ENCODE measurements at regions not wholly inside any gene's neighbourhood (a gene's known extent, or its start where the extent isn't known, plus 50 kb on each side); places are given as distances from the start of the nearest gene placed in this dataset.

DNA sequence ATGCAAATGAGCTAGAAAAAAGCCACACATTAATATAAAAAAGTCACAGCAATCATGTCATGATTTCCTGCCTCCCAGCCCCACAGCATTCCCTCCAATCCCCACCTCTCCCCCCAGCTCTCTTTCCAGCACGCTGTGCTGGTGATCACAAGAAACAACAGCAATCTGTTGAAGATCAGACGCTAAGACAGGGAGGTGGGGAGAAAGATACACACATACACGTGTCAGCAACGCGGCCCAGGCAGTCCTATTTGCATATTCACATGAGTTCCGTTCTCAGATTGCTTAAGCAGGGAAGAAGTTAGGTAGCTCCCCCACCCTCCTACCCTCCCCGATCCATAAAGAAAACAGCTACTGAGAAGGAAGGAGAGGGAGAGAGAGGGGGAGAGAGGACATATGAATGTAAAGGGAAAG is 405.5 kb upstream of the PSMD7 start:
- no peak overlapping the region for H3K9ac ChIP-seq (ENCODE audit: control insufficient read depth, extremely low read depth, insufficient read depth, low read length)
- H3K9me1 ChIP-seq (ENCODE audit: control insufficient read depth, extremely low read depth, insufficient read depth, low read length): no peaks in the 10 kb centered on the region
- H3K27ac ChIP-seq (ENCODE audit: control insufficient read depth, insufficient read depth, low read length): no peak overlapping the region
- FAIRE-seq (no peak), DNase-seq (ENCODE audit: low read depth, low spot score) (no peak)
- no peaks in the 10 kb centered on the region for H3K36me3 ChIP-seq (ENCODE audit: control insufficient read depth in 2 of 2, extremely low read depth in 1 of 2, insufficient read depth in 2 of 2, low read length in 2 of 2)
- H2AFZ ChIP-seq (ENCODE audit: control insufficient read depth, low read length): peak overlapping the region; percentile 36
- H3K4me3 ChIP-seq (ENCODE audit: control insufficient read depth in 2 of 3, extremely low read depth in 1 of 3, insufficient read depth in 2 of 3, low read depth in 1 of 3, low read length in 3 of 3): no peak overlapping the region
- H3K4me1 ChIP-seq (ENCODE audit: control insufficient read depth, extremely low read depth, insufficient read depth, low read length): no peaks in the 10 kb centered on the region
- H4K20me1 ChIP-seq (ENCODE audit: control insufficient read depth, extremely low read depth, insufficient read depth, low read length): no peaks in the 10 kb centered on the region
- TF ChIP-seq EZH2 (IDR thresholded peaks at IDR 0.05; ENCODE audit: low read length): no peak
- TF ChIP-seq, protein P1, sequence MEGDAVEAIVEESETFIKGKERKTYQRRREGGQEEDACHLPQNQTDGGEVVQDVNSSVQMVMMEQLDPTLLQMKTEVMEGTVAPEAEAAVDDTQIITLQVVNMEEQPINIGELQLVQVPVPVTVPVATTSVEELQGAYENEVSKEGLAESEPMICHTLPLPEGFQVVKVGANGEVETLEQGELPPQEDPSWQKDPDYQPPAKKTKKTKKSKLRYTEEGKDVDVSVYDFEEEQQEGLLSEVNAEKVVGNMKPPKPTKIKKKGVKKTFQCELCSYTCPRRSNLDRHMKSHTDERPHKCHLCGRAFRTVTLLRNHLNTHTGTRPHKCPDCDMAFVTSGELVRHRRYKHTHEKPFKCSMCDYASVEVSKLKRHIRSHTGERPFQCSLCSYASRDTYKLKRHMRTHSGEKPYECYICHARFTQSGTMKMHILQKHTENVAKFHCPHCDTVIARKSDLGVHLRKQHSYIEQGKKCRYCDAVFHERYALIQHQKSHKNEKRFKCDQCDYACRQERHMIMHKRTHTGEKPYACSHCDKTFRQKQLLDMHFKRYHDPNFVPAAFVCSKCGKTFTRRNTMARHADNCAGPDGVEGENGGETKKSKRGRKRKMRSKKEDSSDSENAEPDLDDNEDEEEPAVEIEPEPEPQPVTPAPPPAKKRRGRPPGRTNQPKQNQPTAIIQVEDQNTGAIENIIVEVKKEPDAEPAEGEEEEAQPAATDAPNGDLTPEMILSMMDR (optimal IDR thresholded peaks at IDR 0.05 in 1 of 3, IDR thresholded peaks at IDR 0.05 in 1 of 3, conservative IDR thresholded peaks at IDR 0.05 in 1 of 3; ENCODE audit: extremely low read depth in 1 of 3, insufficient read depth in 2 of 3, low read length in 3 of 3): no peak
- no peaks in the 10 kb centered on the region for H3K9me3 ChIP-seq (ENCODE audit: control insufficient read depth, low read depth, low read length)
- dilution Hi-C loops (cut with MboI; ENCODE audit: extremely low pct_ligation_motif_present, low sequenced_read_pairs): no loop called here
- no peak overlapping the region for H3K4me2 ChIP-seq (ENCODE audit: control insufficient read depth, extremely low read depth, insufficient read depth, low read depth, low read length)
- no peaks in the 10 kb centered on the region for H3K27me3 ChIP-seq (ENCODE audit: control insufficient read depth, extremely low read depth, insufficient read depth, low read length)
- H3K79me2 ChIP-seq (ENCODE audit: control insufficient read depth, insufficient read depth, low read length): no peaks in the 10 kb centered on the region

DNA sequence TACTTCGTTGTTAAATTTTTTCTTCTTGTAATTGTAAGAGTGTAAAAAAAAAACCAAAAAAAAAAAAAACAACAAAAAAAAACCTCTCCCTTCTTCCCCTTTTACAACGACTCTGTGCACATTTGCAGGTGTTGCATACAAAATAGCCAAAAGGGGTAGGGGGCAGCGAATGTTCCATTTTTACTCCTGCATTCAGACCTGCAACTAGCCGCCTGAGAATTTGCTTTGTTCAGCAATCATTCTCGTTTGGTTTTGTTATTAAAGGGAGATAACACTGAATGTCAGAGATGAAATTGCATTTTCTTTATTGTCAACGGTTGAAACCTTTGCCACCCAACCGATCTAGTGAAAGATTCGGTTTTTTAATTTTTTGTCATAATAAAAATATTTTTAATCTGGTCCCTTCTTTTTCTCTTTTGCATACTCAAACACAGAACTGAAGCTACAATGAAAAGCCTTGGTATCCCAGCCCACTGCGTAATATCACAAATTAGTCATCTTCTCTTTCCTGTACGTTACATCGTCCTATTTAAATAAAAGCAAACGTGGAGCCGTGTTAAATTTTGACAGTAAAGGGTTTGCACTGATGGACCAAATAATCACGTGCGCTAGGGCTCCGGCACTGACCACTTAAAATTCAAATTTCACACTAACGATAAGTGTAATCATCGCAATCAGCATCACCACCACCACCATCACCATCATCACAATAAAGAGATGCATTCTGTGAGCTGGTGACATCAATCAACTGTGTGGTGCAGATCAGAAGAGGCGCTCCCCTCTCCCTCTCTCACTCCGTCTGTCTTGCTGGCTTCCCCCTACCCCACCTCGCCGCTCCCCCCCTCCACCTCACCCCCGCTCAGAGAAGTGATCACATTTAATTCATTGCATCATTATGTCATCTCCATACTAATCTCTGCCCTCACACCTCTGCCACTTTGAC is 406.2 kb upstream of the PSMD7 start:
- Histone ChIP-seq H3K9ac (ENCODE audit: control insufficient read depth, extremely low read depth, insufficient read depth, low read length) (no peak overlapping the region), H3K36me3 (ENCODE audit: control insufficient read depth in 2 of 2, extremely low read depth in 1 of 2, insufficient read depth in 2 of 2, low read length in 2 of 2) (no peaks in the 10 kb centered on the region), H3K79me2 (ENCODE audit: control insufficient read depth, insufficient read depth, low read length) (no peaks in the 10 kb centered on the region), H3K4me1 (ENCODE audit: control insufficient read depth, extremely low read depth, insufficient read depth, low read length) (no peaks in the 10 kb centered on the region), H2AFZ (ENCODE audit: control insufficient read depth, low read length) (no peak overlapping the region), H3K9me3 (ENCODE audit: control insufficient read depth, low read depth, low read length) (no peaks in the 10 kb centered on the region), H3K4me3 (ENCODE audit: control insufficient read depth in 2 of 3, extremely low read depth in 1 of 3, insufficient read depth in 2 of 3, low read depth in 1 of 3, low read length in 3 of 3) (no peak overlapping the region), H4K20me1 (ENCODE audit: control insufficient read depth, extremely low read depth, insufficient read depth, low read length) (no peaks in the 10 kb centered on the region), H3K27me3 (ENCODE audit: control insufficient read depth, extremely low read depth, insufficient read depth, low read length) (no peaks in the 10 kb centered on the region), H3K4me2 (ENCODE audit: control insufficient read depth, extremely low read depth, insufficient read depth, low read depth, low read length) (no peak overlapping the region), H3K27ac (ENCODE audit: control insufficient read depth, insufficient read depth, low read length) (no peak overlapping the region), H3K9me1 (ENCODE audit: control insufficient read depth, extremely low read depth, insufficient read depth, low read length) (no peaks in the 10 kb centered on the region)
- no peak for TF ChIP-seq EZH2 (IDR thresholded peaks at IDR 0.05; ENCODE audit: low read length)
- TF ChIP-seq, protein P1 (optimal IDR thresholded peaks at IDR 0.05 in 1 of 3, IDR thresholded peaks at IDR 0.05 in 1 of 3, conservative IDR thresholded peaks at IDR 0.05 in 1 of 3; ENCODE audit: extremely low read depth in 1 of 3, insufficient read depth in 2 of 3, low read length in 3 of 3): no peak
- dilution Hi-C loops (cut with MboI; ENCODE audit: extremely low pct_ligation_motif_present, low sequenced_read_pairs): no loop called here
- FAIRE-seq (no peak), DNase-seq (ENCODE audit: low read depth, low spot score) (no peak)

Data from keratinocyte (primary cell).